ENCODE measurements at regions not wholly inside any gene's neighbourhood (a gene's known extent, or its start where the extent isn't known, plus 50 kb on each side); places are given as distances from the start of the nearest gene placed in this dataset.

DNA sequence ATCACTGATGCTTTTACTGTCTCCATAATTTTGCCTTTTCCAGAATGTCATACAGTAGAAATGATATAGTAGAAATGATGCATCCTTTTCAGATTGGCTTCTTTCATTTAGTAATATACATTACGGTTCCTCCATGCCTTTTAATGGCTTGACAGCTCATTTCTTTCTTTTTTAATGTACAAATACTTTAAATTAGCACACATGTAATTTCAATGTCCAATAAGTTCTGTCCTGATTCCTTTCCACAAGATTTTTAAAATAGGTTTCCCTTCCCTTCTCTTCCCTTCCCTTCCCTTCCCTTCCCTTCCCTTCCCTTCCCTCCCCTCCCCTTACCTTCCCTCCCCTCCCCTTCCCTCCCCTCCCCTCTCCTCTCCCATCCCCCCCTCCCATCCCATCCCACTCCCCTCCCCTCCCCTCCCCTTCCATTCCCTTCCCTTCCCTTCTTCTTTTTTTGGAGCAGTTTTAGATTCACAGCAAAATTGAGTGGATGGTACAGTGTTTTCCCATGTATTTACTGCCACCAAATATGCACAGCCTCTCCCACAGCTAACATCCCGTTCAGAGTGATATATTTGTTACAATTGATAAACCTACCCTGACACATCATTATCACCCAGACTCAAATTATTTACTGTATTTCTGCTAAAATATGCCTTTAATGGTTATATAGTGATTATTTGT is 398.8 kb downstream of the RNF144B start:
- DNase-seq: no peak

DNA sequence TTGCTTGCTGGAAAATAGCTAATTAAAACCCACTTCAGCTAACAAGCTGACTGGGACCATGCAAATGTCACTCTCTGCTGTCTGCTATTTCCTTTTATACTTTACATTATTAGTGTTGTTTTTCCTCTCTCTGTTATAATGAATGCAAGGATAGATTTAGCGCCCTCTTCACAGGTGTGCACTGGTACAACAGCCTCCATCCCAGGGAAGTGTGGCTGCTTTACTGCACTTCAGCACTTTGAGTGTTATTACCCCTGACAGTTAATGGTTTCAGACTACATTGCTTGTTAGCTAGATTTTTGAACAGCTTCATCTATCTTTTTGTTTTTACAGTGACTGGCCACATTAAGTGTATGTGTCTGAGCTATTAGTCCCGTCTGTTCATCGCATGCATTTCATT is 405.7 kb downstream of the RNF144B start:
- no peak for DNase-seq

- DNase-seq: no peak
Observed at GRCh38 chr6:18795726-18796125, 408.6 kb downstream of the RNF144B start.

GRCh38 chr6:18820725-18821124 is 433.6 kb downstream of the RNF144B start:
- DNase-seq: no peak

- peak; percentile 49 to 67 for DNase-seq
Observed at GRCh38 chr6:18823782-18824386, 436.7 kb downstream of the RNF144B start.

GRCh38 chr6:18829272-18829870 is 442.2 kb downstream of the RNF144B start:
- no peak for DNase-seq

DNA sequence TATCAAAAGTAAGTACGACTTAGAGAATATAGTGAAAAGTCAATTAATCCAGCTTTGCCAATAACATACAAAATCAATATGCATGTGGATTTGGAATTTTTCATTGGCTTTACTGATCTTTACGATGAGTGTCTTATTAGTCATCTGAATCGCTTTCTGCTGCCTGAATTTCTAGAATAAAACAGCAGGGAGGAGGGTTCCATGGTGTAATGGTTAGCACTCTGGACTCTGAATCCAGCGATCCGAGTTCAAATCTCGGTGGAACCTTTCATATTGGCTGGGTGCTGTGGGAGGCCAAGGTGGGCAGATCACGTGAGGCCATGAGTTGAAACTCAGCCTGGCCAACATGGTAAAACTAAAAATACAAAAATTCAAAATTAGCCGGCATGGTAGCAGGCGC is 448.8 kb downstream of the RNF144B start:
- DNase-seq: no peak

- DNase-seq: no peak
Observed at GRCh38 chr6:18837013-18837412, 449.9 kb downstream of the RNF144B start.

- DNase-seq: no peak
Observed at GRCh38 chr6:18842534-18842933, 455.4 kb downstream of the RNF144B start.

DNA sequence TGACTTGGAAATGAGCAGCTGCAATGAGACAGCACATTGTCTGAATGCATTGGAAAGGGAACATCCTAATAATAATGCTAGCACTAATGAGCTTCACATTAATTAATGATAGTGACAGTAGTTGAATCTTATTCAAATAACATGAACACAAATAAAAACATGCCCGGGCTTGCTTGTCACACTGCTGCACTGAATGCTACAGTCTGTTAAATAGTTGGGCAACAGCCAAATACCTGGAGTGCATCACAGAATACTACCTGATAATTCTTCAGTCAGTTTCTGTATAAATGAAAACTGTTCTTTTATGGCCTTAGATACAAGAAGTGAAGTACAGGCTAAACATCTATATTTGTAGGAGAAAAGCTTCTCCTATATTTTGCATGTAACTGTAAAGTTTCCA is 458.7 kb downstream of the RNF144B start:
- DNase-seq: no peak

DNA sequence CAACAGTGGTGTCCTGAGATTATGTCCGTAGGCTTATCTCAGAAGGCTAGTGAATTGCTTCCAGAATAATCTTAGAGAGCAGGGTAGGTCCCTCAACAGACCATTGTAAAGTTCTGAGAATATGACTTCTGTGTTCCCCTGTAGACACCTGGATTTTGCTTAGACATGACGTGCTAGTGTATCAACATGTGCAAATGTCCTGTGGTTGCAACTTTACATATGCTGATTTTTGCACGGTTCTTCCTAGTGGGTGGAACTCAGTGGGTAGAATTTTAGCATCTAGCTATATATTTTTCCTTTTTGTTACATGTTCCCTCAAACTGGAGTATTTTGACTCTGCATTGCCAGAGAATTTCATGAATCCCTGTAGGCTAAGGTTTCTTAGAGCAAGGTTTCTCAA is 459.2 kb downstream of the RNF144B start:
- DNase-seq: no peak

DNA sequence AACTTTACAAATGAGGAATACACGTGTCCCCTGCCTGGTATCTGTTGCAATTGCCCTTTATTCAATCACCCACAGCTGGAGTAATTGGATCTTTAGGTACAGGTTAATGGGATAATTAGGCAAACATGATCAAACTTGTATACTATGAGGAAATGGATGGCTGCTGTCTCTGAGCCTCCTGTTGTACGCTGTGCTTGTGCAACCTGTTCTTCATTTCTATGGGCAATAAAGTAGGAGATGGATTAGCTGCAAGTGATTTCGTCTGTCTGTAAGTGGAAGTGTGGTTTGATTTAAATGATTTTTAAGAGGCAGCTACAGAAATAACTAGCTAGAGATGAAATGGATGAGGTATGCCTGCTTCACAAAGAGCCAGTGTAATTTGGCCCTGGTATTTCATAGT is 474.1 kb downstream of the RNF144B start:
- no peak for DNase-seq

DNA sequence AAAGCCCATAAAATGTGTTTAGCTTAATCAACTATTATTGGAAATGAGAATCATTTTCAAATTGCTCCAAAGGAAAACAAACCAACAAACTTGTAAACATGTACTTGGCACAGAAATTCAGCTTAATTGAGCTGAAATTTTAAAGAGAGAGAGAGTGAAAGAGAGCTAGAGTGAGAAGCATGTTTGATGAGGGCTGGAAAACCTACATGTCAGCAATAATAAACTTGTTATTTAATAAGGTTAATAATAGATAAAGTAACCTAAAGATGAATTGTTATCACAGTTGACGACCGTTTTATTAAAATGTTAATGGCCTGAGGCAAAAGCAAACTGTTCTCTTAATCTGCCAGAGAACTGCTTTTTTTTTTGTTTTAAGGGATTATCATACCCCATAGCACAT is 496.1 kb downstream of the RNF144B start:
- no peak for DNase-seq

- DNase-seq: no peak
Observed at GRCh38 chr6:18883851-18884250, 496.7 kb downstream of the RNF144B start.

- no peak for DNase-seq
Observed at GRCh38 chr6:18893540-18894269, 506.6 kb downstream of the RNF144B start.

DNA sequence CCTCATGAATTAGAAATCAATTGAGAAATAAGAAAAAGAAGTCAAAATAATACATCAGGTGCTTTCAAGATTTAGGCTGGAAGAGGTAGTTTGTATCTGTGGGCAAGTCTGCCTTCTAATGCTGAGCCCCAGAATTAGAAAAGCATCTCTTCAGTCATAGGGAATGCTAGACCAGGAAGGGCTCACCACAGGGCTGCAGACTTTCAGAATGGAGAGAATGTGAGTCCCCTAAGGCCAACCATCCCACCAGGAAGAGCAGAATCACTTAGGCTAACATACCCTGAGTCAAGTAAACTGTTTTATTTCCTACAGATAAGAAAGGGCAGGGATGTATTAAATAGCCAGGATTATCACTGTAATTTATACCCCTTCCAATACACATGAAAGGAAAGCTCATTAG is 510.2 kb downstream of the RNF144B start:
- DNase-seq: no peak

GRCh38 chr6:18904681-18905080 is 517.5 kb downstream of the RNF144B start:
- no peak for DNase-seq

DNA sequence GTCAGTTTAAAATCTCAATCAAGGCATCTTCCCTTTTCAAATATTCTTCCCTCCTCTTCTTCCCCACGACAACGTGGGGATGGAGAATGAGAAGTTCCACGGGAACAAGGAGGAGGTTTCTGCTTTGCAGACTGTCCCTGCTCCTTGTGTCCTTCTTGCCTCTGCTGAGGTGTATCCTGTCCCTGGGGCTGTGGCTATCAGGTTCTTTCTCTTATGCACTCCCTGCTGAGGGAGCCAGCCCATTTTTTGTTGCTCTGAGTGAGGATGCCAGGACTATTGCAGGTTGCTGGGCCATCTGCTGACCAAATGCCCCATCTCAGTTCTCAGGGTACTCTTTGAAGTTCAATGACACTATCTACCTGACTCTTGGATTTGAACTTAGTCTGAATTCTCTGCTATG is 533.6 kb downstream of the RNF144B start:
- no peak for DNase-seq

DNA sequence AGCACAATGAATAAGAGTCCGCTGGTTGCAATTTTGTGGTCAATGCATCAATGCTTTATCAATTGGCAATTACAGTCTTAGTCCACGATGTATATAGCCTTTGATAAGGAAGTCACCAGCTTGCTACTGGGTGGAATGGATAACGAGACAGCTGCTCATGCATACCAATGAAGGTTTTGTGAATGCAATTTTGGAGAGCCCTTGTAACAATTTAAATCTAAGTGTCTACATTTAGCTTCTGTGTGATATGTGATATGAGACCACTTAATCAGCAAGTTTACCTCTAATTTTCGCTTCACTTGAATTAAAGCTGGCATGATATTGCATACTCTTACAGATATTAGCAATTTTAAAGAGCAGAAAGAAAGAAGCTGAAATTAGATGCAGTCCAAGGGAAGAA is 543.9 kb downstream of the RNF144B start:
- DNase-seq: no peak

GRCh38 chr6:18958146-18958545 is 571.0 kb downstream of the RNF144B start:
- DNase-seq: no peak

DNA sequence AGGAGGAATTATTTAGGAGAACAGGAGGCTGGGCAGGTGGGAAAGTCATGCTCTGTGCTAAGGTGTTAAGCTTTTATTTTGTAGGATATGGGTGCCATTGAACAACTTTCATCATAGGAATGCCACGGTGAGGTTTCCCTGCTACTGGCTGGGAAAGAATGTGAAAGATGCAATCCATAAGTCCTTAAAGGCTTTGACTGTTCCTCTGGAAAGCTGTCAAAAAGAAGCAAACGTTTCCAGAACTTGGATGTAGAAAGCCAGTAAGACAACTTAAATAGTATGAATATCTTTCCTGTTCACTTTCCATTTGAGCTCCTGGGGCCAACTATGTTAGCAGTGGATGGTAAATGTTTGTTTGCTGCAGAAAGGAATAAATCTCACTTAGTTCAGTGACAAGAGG is 574.4 kb downstream of the RNF144B start:
- DNase-seq: no peak

DNA sequence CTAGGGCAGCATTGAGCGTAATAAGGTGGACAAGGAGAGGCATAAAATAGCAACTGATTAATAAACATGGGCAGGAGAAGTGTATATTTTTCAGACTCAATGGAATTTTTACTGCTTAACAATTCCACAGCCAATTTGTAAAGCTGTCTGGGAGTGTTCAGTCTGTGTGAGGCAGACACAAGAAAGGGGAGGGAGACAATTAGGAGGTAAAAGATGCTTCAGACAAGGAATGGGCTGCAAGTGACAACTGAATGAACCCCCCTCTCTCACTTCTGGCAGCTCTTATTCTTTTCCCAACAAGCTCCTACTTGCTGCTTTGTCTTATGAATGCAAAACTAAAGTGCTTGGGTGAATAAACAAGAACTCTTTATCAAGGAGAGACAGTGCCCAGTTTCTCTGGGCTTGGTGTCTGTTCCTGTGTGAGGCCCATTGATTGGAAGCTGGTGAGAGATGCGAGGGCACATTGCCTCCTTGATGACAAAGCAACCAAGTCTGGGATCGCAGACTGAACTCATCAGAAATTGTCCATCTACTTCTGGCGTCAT is 575.3 kb downstream of the RNF144B start:
- no peak for DNase-seq

DNA sequence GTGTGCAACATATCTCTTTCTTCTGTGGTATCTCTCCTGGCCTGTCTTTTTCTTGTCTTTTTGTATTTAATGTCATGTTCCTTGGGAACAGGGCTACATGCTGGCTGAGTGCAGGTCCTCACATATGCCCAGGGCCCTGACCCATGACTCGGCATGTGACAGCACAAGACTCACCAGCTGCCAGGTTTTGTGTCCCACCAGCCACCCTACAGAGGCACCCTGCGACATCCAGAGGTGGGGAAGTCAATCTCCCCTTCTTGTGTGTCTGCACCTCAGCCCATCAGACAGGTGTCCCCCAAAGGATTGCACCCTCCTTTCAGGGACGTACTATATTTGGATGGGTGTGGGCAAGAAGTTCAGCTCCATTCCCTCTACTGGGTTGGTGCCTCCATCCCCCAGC is 576.3 kb downstream of the RNF144B start:
- DNase-seq: no peak
